Inferior parietal cortex (tissue), 1 donor: ENCODE measurements at regions not wholly inside any gene's neighbourhood (a gene's known extent, or its start where the extent isn't known, plus 50 kb on each side); places are given as distances from the start of the nearest gene placed in this dataset.

Source experiments
- DNase-seq: peaks from one replicate; pipeline ENCODE4 v3.0.0-alpha.2; 2016; ENCODE audit errors: extremely low spot score

DNA sequence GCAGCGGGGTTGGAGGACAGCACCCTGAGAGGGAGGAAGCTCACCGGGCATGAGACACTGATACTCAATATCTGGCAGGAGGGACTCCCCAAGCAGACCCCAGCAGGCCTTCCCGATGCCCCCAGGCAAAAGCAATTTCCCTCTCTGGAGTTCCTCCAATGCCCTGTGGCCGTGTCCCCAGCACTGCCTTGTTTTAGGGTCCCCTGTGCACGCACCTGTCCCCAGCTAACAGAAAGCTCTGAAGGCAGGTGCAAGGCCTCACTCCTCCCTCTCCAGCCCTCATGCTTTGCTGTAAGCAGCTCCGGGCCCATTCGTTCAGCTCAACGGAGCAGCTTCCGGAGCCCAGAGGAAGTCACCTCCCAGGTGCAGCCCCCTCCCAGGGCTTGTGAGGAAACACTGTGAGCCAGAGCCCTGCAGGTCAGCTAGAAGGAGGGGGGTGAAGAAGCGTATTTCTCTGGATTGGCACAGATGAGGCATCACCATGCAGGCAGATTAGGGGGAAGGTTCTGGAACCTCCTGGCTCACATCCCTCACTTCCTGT lies 50.3 kb upstream of the ID2 start:
- DNase-seq: no peak
